PC-9 (cell line): ENCODE measurements at regions not wholly inside any gene's neighbourhood (a gene's known extent, or its start where the extent isn't known, plus 50 kb on each side); places are given as distances from the start of the nearest gene placed in this dataset.

Source experiments
- BruUV-seq: library from RNA; stranded (reverse); fragments of 400-500 nt; replicated peaks from 2 replicates; lab custom pipeline; 2021; lab: Mats Ljungman, UMichigan
- CTCF ChIA-PET: fragments of 300-600 bp; sonication (Branson Sonifier 250); formaldehyde crosslinking; loops from one replicate; lab custom pipeline; 2022; ENCODE audit warnings: antibody characterized with exemption; lab: Charles Lee
- POLR2A ChIA-PET: fragments of 300-600 bp; sonication (Branson Sonifier 250); formaldehyde crosslinking; loops from one replicate; lab custom pipeline; 2022; ENCODE audit warnings: antibody characterized with exemption; ENCODE audit not compliant: unreplicated experiment; lab: Charles Lee
- DNase-seq, 2 experiments: peaks; one replicate each; pipeline versions ENCODE4 v3.0.0 to v3.0.0-alpha.2; 2015 to 2022; ENCODE audit warnings: mixed read lengths in 1 of 2
- H2AFZ ChIP-seq: fragments of 200-600 bp; sonication (generic); 2 replicates; pipeline ENCODE4 v1.8.1; 2017; ENCODE audit warnings: antibody characterized with exemption
- H3F3A ChIP-seq: fragments of 200-600 bp; sonication (generic); 2 replicates; pipeline ENCODE4 v1.8.1; 2017; ENCODE audit warnings: antibody characterized with exemption, mild to moderate bottlenecking, low read depth; ENCODE audit not compliant: insufficient read depth
- H3K27ac ChIP-seq: fragments of 200-600 bp; sonication (generic); 2 replicates; pipeline ENCODE4 v1.6.1; 2016; ENCODE audit warnings: mixed run types
- H3K27me3 ChIP-seq: fragments of 200-600 bp; sonication (generic); 2 replicates; pipeline ENCODE4 v1.6.1; 2016; ENCODE audit warnings: low read depth, mixed run types; ENCODE audit not compliant: insufficient read depth
- H3K36me3 ChIP-seq: fragments of 200-600 bp; sonication (generic); 2 replicates; pipeline ENCODE4 v1.6.1; 2016; ENCODE audit warnings: low read depth, mixed run types
- H3K4me1 ChIP-seq: fragments of 200-600 bp; sonication (generic); replicated peaks from 2 replicates; pipeline ENCODE4 v1.6.1; 2016; ENCODE audit warnings: mixed run types; ENCODE audit not compliant: insufficient read depth
- H3K4me2 ChIP-seq: fragments of 200-600 bp; sonication (generic); 2 replicates; pipeline ENCODE4 v1.6.1; 2017; ENCODE audit warnings: mixed run types
- H3K4me3 ChIP-seq: fragments of 200-600 bp; sonication (generic); 2 replicates; pipeline ENCODE4 v1.6.1; 2016; ENCODE audit warnings: mixed run types
- H3K79me2 ChIP-seq: fragments of 200-600 bp; sonication (generic); 2 replicates; pipeline ENCODE4 v1.6.1; 2017; ENCODE audit warnings: low read depth, mixed run types
- H3K9me2 ChIP-seq: fragments of 200-600 bp; sonication (generic); 2 replicates; pipeline ENCODE4 v1.8.1; 2017; ENCODE audit warnings: mild to moderate bottlenecking; ENCODE audit not compliant: insufficient read depth
- H3K9me3 ChIP-seq: fragments of 200-600 bp; sonication (generic); 2 replicates; pipeline ENCODE4 v1.8.1; 2016; ENCODE audit warnings: low read depth; ENCODE audit not compliant: insufficient read depth
- H4K20me1 ChIP-seq: fragments of 200-600 bp; sonication (generic); 2 replicates; pipeline ENCODE4 v1.8.1; 2017; ENCODE audit not compliant: insufficient read depth
- CTCF ChIP-seq: fragments of 200-600 bp; sonication (generic); conservative IDR thresholded peaks from 2 replicates; pipeline ENCODE4 v1.6.1; 2017; ENCODE audit warnings: mixed run types, antibody characterized with exemption, mild to moderate bottlenecking, moderate library complexity
- EZH2 ChIP-seq: fragments of 200-600 bp; sonication (generic); IDR thresholded peaks from 2 replicates; pipeline ENCODE4 v1.8.0; 2017; ENCODE audit warnings: antibody characterized with exemption, low read depth
- intact Hi-C: fragments of 100-400 bp; cut with micrococcal nuclease; formaldehyde crosslinking; loops from one replicate; pipeline ENCODE4 v1.10.0; 2022; ENCODE audit not compliant: unreplicated experiment

DNA sequence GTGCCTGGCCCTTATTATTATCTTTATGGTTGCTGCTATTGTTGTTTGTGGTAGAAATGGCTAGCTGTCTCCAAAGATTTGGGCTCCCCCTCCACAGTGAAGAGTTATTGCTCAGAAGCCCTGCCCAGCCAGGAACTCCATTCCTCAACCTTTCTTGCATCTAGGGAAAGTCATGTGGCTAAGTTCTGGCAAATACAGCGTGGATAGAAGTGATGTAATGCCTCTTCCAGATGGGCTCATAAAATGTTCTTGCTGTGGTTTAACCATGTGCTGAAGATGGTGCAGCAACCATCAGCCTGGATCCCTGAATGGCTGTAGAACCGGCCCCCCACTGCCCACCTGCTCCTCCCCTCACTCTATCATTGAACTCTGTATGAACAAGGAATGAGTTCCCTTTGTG, 203.5 kb upstream of the E2F8 start:
- CTCF ChIA-PET, result no interaction called here
- Histone ChIP-seq H4K20me1 (no peaks in the 10 kb centered on the region), H3K9me3 (no peaks in the 10 kb centered on the region), H3K9me2 (no peaks in the 10 kb centered on the region), H3K4me3 (no peak overlapping the region), H3K36me3 (no peaks in the 10 kb centered on the region), H3F3A (peaks cover 61% of the 10 kb centered on the region), H3K27ac (no peak overlapping the region), H3K4me2 (no peak overlapping the region), H3K79me2 (no peaks in the 10 kb centered on the region), H2AFZ (no peak overlapping the region), H3K4me1 (peaks cover 88% of the 10 kb centered on the region), H3K27me3 (no peaks in the 10 kb centered on the region)
- BruUV-seq, result no TSS peak
- intact Hi-C loops, result loop anchor here (5.0 kb wide), 3 partner anchors 108 to 182 kb away; no protein-coding TSS in a partner anchor
- no peak for DNase-seq
- POLR2A ChIA-PET, result no interaction called here
- no peak for TF ChIP-seq EZH2
- TF ChIP-seq CTCF, result no peak

GRCh38 chr11:19442554-19442910, 201.8 kb upstream of the E2F8 start:
- Histone ChIP-seq H4K20me1 (no peaks in the 10 kb centered on the region), H3K27me3 (no peaks in the 10 kb centered on the region), H3K4me3 (no peak overlapping the region), H3K4me2 (peak overlapping the region; percentile 47), H3K9me3 (no peaks in the 10 kb centered on the region), H3K36me3 (no peaks in the 10 kb centered on the region), H3K4me1 (peaks cover 92% of the 10 kb centered on the region), H3F3A (peaks cover 66% of the 10 kb centered on the region), H2AFZ (no peak overlapping the region), H3K79me2 (no peaks in the 10 kb centered on the region), H3K9me2 (no peaks in the 10 kb centered on the region), H3K27ac (peak overlapping the region; percentile 89)
- BruUV-seq, result no TSS peak
- no peak for DNase-seq
- intact Hi-C loops, result loop anchor here (1.0 to 5.0 kb wide), 10 partner anchors 23 to 414 kb away; no protein-coding TSS in a partner anchor
- POLR2A ChIA-PET, result interaction anchor here (0.6 kb wide), 3 partner anchors 14 to 380 kb away, joined by 3 to 5 read pairs (median 3); no protein-coding TSS in a partner anchor
- TF ChIP-seq EZH2 (no peak), CTCF (no peak)
- CTCF ChIA-PET, result interaction anchor here (0.9 kb wide), 1 partner anchor 372 kb away, joined by 3 read pairs; no protein-coding TSS in a partner anchor

GRCh38 chr11:19441752-19442553, 201.2 kb upstream of the E2F8 start:
- no peaks in the 10 kb centered on the region for H3K36me3 ChIP-seq
- no peaks in the 10 kb centered on the region for H3K9me2 ChIP-seq
- no peaks in the 10 kb centered on the region for H3K27me3 ChIP-seq
- peak overlapping the region; percentile 55 for H3K4me2 ChIP-seq
- H2AFZ ChIP-seq, result no peak overlapping the region; the same call in 1 of the 2 replicates
- ChIA-PET POLR2A (interaction anchor here (0.6 kb wide), 3 partner anchors 13 to 380 kb away, joined by 3 to 5 read pairs (median 3); no protein-coding TSS in a partner anchor), CTCF (interaction anchor here (0.9 kb wide), 1 partner anchor 371 kb away, joined by 3 read pairs; no protein-coding TSS in a partner anchor)
- no peaks in the 10 kb centered on the region for H3K79me2 ChIP-seq
- peaks cover 65% of the 10 kb centered on the region for H3F3A ChIP-seq
- BruUV-seq, result TSS peak; percentile 95
- peak overlapping the region; percentile 89 for H3K27ac ChIP-seq
- H4K20me1 ChIP-seq, result no peaks in the 10 kb centered on the region
- peaks cover 92% of the 10 kb centered on the region for H3K4me1 ChIP-seq
- no peaks in the 10 kb centered on the region for H3K9me3 ChIP-seq
- intact Hi-C loops, result loop anchor here (1.0 to 5.0 kb wide), 10 partner anchors 23 to 414 kb away; no protein-coding TSS in a partner anchor
- no peak for TF ChIP-seq EZH2
- no peak for TF ChIP-seq CTCF
- peak; percentile 91 to 100 for DNase-seq
- H3K4me3 ChIP-seq, result peak overlapping the region; percentile 5; the same call in 1 of the 2 replicates
